Subcutaneous abdominal adipose tissue (tissue), 5 donors: ENCODE measurements at regions not wholly inside any gene's neighbourhood (a gene's known extent, or its start where the extent isn't known, plus 50 kb on each side); places are given as distances from the start of the nearest gene placed in this dataset.

Experiments used
- H3K27ac ChIP-seq: one replicate; pipeline ENCODE4 v1.7.0; 2013; ENCODE audit warnings: low read depth, mild to moderate bottlenecking, inconsistent platforms, low read length, moderate library complexity
- H3K27me3 ChIP-seq, 5 donors: one replicate each; pipeline ENCODE4 v1.7.0; 2013; ENCODE audit warnings: low read length in 5 of 5, inconsistent platforms in 1 of 5; ENCODE audit not compliant: control insufficient read depth in 5 of 5, insufficient read depth in 4 of 5
- H3K36me3 ChIP-seq, 5 donors: one replicate each; pipeline ENCODE4 v1.7.0; 2013; ENCODE audit warnings: low read length in 5 of 5; ENCODE audit not compliant: control insufficient read depth in 5 of 5, insufficient read depth in 5 of 5
- H3K4me1 ChIP-seq, 5 donors: one replicate each; pipeline ENCODE4 v1.7.0; 2013; ENCODE audit warnings: low read length in 5 of 5, mild to moderate bottlenecking in 3 of 5, moderate library complexity in 1 of 5; ENCODE audit not compliant: control insufficient read depth in 5 of 5, insufficient read depth in 5 of 5
- H3K4me3 ChIP-seq, 5 donors: one replicate each; pipeline ENCODE4 v1.7.0; 2013; ENCODE audit warnings: low read length in 5 of 5, low read depth in 1 of 5
- H3K9ac ChIP-seq, 5 donors: one replicate each; pipeline ENCODE4 v1.7.0; 2013; ENCODE audit warnings: low read length in 5 of 5, mild to moderate bottlenecking in 4 of 5, moderate library complexity in 3 of 5
- H3K9me3 ChIP-seq, 5 donors: one replicate each; pipeline ENCODE4 v1.7.0; 2013; ENCODE audit warnings: low read length in 5 of 5; ENCODE audit not compliant: control insufficient read depth in 5 of 5
- donor health status: healthy.
- donor health status: healthy.
- donor health status: healthy.
- donor health status: healthy.
- donor health status: healthy.

GRCh38 chr2:38498045-38498481 is 104.7 kb downstream of the HNRNPLL start:
- H3K9me3 ChIP-seq: peaks cover 0 to 11% (median 7%) of the 10 kb centered on the region in 5 donors
- peak overlapping the region; percentile 1 for H3K27ac ChIP-seq
- no peak overlapping the region for H3K4me3 ChIP-seq
- peaks cover 0 to 10% (median 2%) of the 10 kb centered on the region in 5 donors for H3K36me3 ChIP-seq
- peaks cover 4 to 46% (median 35%) of the 10 kb centered on the region in 5 donors for H3K4me1 ChIP-seq
- no peaks in the 10 kb centered on the region for H3K27me3 ChIP-seq
- no peak overlapping the region for H3K9ac ChIP-seq

- no peaks in the 10 kb centered on the region for H3K27me3 ChIP-seq
- peaks cover 0 to 11% (median 7%) of the 10 kb centered on the region in 5 donors for H3K9me3 ChIP-seq
- H3K4me3 ChIP-seq: no peak overlapping the region
- H3K4me1 ChIP-seq: peaks cover 4 to 46% (median 35%) of the 10 kb centered on the region in 5 donors
- H3K9ac ChIP-seq: no peak overlapping the region
- peak overlapping the region; percentile 1 for H3K27ac ChIP-seq
- H3K36me3 ChIP-seq: peaks cover 0 to 10% (median 2%) of the 10 kb centered on the region in 5 donors
Measured at GRCh38 chr2:38497670-38498037, 105.1 kb downstream of the HNRNPLL start.

- H3K9ac ChIP-seq: no peak overlapping the region
- H3K4me3 ChIP-seq: no peak overlapping the region
- H3K4me1 ChIP-seq: peaks cover 4 to 48% (median 35%) of the 10 kb centered on the region in 5 donors
- peaks cover 0 to 10% (median 2%) of the 10 kb centered on the region in 5 donors for H3K36me3 ChIP-seq
- H3K27me3 ChIP-seq: no peaks in the 10 kb centered on the region
- peak overlapping the region; percentile 1 for H3K27ac ChIP-seq
- peaks cover 0 to 6% (median 4%) of the 10 kb centered on the region in 5 donors for H3K9me3 ChIP-seq
Measured at GRCh38 chr2:38496927-38497669, 105.6 kb downstream of the HNRNPLL start.

DNA sequence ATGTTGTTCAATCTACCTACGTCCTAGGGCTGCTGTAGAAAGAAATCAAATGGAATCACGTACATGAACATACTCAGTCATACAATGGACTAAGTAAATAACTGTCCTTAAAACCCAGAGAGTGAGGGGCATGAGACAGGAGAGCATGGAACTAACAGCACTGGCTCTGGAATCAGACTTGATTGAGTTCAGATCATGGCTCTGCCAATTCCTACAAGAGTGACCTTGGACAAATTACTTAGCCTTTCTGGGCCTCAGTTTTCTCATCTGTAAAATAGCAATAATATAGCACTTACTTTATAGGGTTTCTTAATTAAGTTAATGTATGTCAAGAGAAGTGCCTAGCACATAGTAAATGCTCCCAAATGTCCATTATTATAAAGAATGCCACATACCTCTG is 106.8 kb downstream of the HNRNPLL start:
- Histone ChIP-seq H3K4me1 (peaks cover 4 to 55% (median 35%) of the 10 kb centered on the region in 5 donors), H3K27me3 (no peaks in the 10 kb centered on the region), H3K9me3 (no peaks in the 10 kb centered on the region), H3K27ac (no peak overlapping the region), H3K4me3 (no peak overlapping the region), H3K9ac (no peak overlapping the region), H3K36me3 (peaks cover 0 to 10% (median 2%) of the 10 kb centered on the region in 5 donors)

DNA sequence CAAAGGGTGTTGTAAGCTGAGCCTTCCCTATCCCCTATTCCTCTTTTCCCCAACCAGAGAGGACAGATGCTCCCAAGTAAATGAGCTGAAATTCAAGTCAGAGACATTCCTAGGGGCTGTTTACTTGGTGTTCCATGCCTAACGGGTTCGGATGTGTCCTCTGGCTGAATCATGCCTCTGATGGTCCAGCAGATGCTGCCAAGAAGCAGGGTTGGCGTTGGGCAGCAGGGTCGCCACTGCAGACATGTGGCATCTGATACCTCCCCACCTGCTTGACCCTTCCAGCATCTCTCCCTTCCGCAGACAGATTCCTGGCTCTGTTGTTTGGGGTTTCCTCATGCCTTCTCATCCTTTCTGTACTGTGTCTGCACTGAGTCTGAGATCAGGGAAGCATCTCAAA is 108.3 kb downstream of the HNRNPLL start:
- Histone ChIP-seq H3K27me3 (no peaks in the 10 kb centered on the region), H3K9ac (no peak overlapping the region), H3K27ac (no peak overlapping the region), H3K4me1 (peaks cover 1 to 55% (median 35%) of the 10 kb centered on the region in 5 donors), H3K4me3 (no peak overlapping the region), H3K9me3 (no peaks in the 10 kb centered on the region), H3K36me3 (peaks cover 0 to 10% (median 2%) of the 10 kb centered on the region in 5 donors)

- H3K9me3 ChIP-seq: no peaks in the 10 kb centered on the region
- H3K27ac ChIP-seq: no peak overlapping the region
- no peak overlapping the region for H3K4me3 ChIP-seq
- H3K27me3 ChIP-seq: no peaks in the 10 kb centered on the region
- peaks cover 0 to 36% (median 20%) of the 10 kb centered on the region in 5 donors for H3K4me1 ChIP-seq
- H3K36me3 ChIP-seq: peaks cover 0 to 10% (median 2%) of the 10 kb centered on the region in 5 donors
- H3K9ac ChIP-seq: no peak overlapping the region
Measured at GRCh38 chr2:38492042-38492615, 110.6 kb downstream of the HNRNPLL start.

- Histone ChIP-seq H3K9me3 (no peaks in the 10 kb centered on the region), H3K9ac (no peak overlapping the region), H3K27ac (no peak overlapping the region), H3K4me1 (peaks cover 0 to 35% (median 16%) of the 10 kb centered on the region in 5 donors), H3K36me3 (peaks cover 0 to 10% (median 2%) of the 10 kb centered on the region in 5 donors), H3K27me3 (no peaks in the 10 kb centered on the region), H3K4me3 (no peak overlapping the region)
Measured at GRCh38 chr2:38491436-38491835, 111.3 kb downstream of the HNRNPLL start.

GRCh38 chr2:38489846-38490245 is 112.8 kb upstream of the ATL2 start:
- Histone ChIP-seq H3K36me3 (peaks cover 0 to 4% (median 0%) of the 10 kb centered on the region in 5 donors), H3K27me3 (no peaks in the 10 kb centered on the region), H3K27ac (no peak overlapping the region), H3K9ac (no peak overlapping the region), H3K4me3 (no peak overlapping the region), H3K9me3 (no peaks in the 10 kb centered on the region), H3K4me1 (peaks cover 0 to 40% (median 19%) of the 10 kb centered on the region in 5 donors)

GRCh38 chr2:38487852-38488251 is 110.8 kb upstream of the ATL2 start:
- H3K36me3 ChIP-seq: no peaks in the 10 kb centered on the region
- H3K4me3 ChIP-seq: no peak overlapping the region
- H3K27me3 ChIP-seq: no peaks in the 10 kb centered on the region
- no peaks in the 10 kb centered on the region for H3K9me3 ChIP-seq
- peaks cover 0 to 40% (median 19%) of the 10 kb centered on the region in 5 donors for H3K4me1 ChIP-seq
- H3K27ac ChIP-seq: no peak overlapping the region
- H3K9ac ChIP-seq: no peak overlapping the region
